ENCODE measurements at regions not wholly inside any gene's neighbourhood (a gene's known extent, or its start where the extent isn't known, plus 50 kb on each side); places are given as distances from the start of the nearest gene placed in this dataset.

- Histone ChIP-seq H3K79me1 (ENCODE audit: low read length) (no peaks in the 10 kb centered on the region), H3K27me3 (ENCODE audit: insufficient read depth, low read length, poor library complexity) (peaks cover 1% of the 10 kb centered on the region), H3K36me3 (ENCODE audit: control insufficient read depth, insufficient read depth, low read length) (no peaks in the 10 kb centered on the region), H3K79me2 (ENCODE audit: control insufficient read depth, insufficient read depth, low read length) (no peaks in the 10 kb centered on the region), H3K56ac (ENCODE audit: low read length) (no peak overlapping the region), H3K18ac (ENCODE audit: low read length) (no peak overlapping the region), H3K4me2 (ENCODE audit: low read length) (no peak overlapping the region), H3K9ac (ENCODE audit: low read length) (no peak overlapping the region), H2AK5ac (ENCODE audit: low read length) (no peak overlapping the region), H4K5ac (ENCODE audit: low read length) (no peak overlapping the region), H3K4me1 (ENCODE audit: control insufficient read depth, low read depth, low read length) (no peaks in the 10 kb centered on the region), H3K27ac (ENCODE audit: low read depth, low read length) (no peak overlapping the region), H4K8ac (ENCODE audit: low read depth, low read length) (no peak overlapping the region), H2BK15ac (replicated peaks; ENCODE audit: low read depth) (no peak overlapping the region), H2BK120ac (ENCODE audit: low read depth, low read length) (no peak overlapping the region), H3K23ac (ENCODE audit: low read length) (no peak overlapping the region), H3K4ac (ENCODE audit: low read depth, low read length) (no peak overlapping the region), H3K4me3 (ENCODE audit: low read length) (no peak overlapping the region), H2BK5ac (ENCODE audit: low read length) (no peak overlapping the region)
- no peak for DNase-seq
These were observed 149.3 kb downstream of the FAM124B start for GRCh38 chr2:224252631-224253030.

- H2BK120ac ChIP-seq (ENCODE audit: low read depth, low read length) = no peak overlapping the region
- H4K5ac ChIP-seq (ENCODE audit: low read length) = no peak overlapping the region
- H3K27ac ChIP-seq (ENCODE audit: low read depth, low read length) = no peak overlapping the region
These were observed 152.9 kb downstream of the FAM124B start for GRCh38 chr2:224248944-224249371.

GRCh38 chr2:224242561-224242960 is 159.3 kb downstream of the FAM124B start:
- Histone ChIP-seq H3K4ac (ENCODE audit: low read depth, low read length) (no peak overlapping the region), H4K8ac (ENCODE audit: low read depth, low read length) (no peak overlapping the region), H2AK5ac (ENCODE audit: low read length) (no peak overlapping the region), H3K4me2 (ENCODE audit: low read length) (no peak overlapping the region), H3K79me1 (ENCODE audit: low read length) (no peaks in the 10 kb centered on the region), H3K23ac (ENCODE audit: low read length) (no peak overlapping the region), H4K5ac (ENCODE audit: low read length) (no peak overlapping the region), H3K27me3 (ENCODE audit: insufficient read depth, low read length, poor library complexity) (no peaks in the 10 kb centered on the region), H3K27ac (ENCODE audit: low read depth, low read length) (no peak overlapping the region), H3K4me3 (ENCODE audit: low read length) (no peak overlapping the region), H3K36me3 (ENCODE audit: control insufficient read depth, insufficient read depth, low read length) (no peaks in the 10 kb centered on the region), H2BK120ac (ENCODE audit: low read depth, low read length) (no peak overlapping the region), H2BK15ac (replicated peaks; ENCODE audit: low read depth) (no peak overlapping the region), H3K4me1 (ENCODE audit: control insufficient read depth, low read depth, low read length) (no peaks in the 10 kb centered on the region), H3K56ac (ENCODE audit: low read length) (no peak overlapping the region), H3K18ac (ENCODE audit: low read length) (no peak overlapping the region), H3K9ac (ENCODE audit: low read length) (no peak overlapping the region), H3K79me2 (ENCODE audit: control insufficient read depth, insufficient read depth, low read length) (no peaks in the 10 kb centered on the region), H2BK5ac (ENCODE audit: low read length) (no peak overlapping the region)
- no peak for DNase-seq
- no CpG with 5 or more reads among the region's 1 CpG for WGBS (ENCODE audit: extremely low coverage, insufficient coverage, low lambda C conversion rate)

More at GRCh38 chr2:224248944-224249371, 152.9 kb downstream of the FAM124B start:
- Histone ChIP-seq H3K23ac (ENCODE audit: low read length) (no peak overlapping the region), H3K4me3 (ENCODE audit: low read length) (no peak overlapping the region), H3K56ac (ENCODE audit: low read length) (no peak overlapping the region), H3K79me1 (ENCODE audit: low read length) (no peaks in the 10 kb centered on the region), H2BK5ac (ENCODE audit: low read length) (no peak overlapping the region), H3K4ac (ENCODE audit: low read depth, low read length) (no peak overlapping the region), H3K4me2 (ENCODE audit: low read length) (no peak overlapping the region), H3K9ac (ENCODE audit: low read length) (no peak overlapping the region), H4K8ac (ENCODE audit: low read depth, low read length) (no peak overlapping the region), H3K79me2 (ENCODE audit: control insufficient read depth, insufficient read depth, low read length) (no peaks in the 10 kb centered on the region), H3K4me1 (ENCODE audit: control insufficient read depth, low read depth, low read length) (no peaks in the 10 kb centered on the region), H3K27me3 (ENCODE audit: insufficient read depth, low read length, poor library complexity) (no peaks in the 10 kb centered on the region), H2AK5ac (ENCODE audit: low read length) (no peak overlapping the region), H3K18ac (ENCODE audit: low read length) (no peak overlapping the region), H3K36me3 (ENCODE audit: control insufficient read depth, insufficient read depth, low read length) (no peaks in the 10 kb centered on the region), H2BK15ac (replicated peaks; ENCODE audit: low read depth) (no peak overlapping the region)
- no peak for DNase-seq
- no CpG with 5 or more reads among the region's 1 CpG for WGBS (ENCODE audit: extremely low coverage, insufficient coverage, low lambda C conversion rate)

- DNase-seq = peak; percentile 46
- Histone ChIP-seq H3K36me3 (ENCODE audit: control insufficient read depth, insufficient read depth, low read length) (no peaks in the 10 kb centered on the region), H4K8ac (ENCODE audit: low read depth, low read length) (no peak overlapping the region), H3K4me1 (ENCODE audit: control insufficient read depth, low read depth, low read length) (no peaks in the 10 kb centered on the region), H3K79me2 (ENCODE audit: control insufficient read depth, insufficient read depth, low read length) (no peaks in the 10 kb centered on the region), H3K27me3 (ENCODE audit: insufficient read depth, low read length, poor library complexity) (no peaks in the 10 kb centered on the region), H3K4me3 (ENCODE audit: low read length) (no peak overlapping the region), H3K56ac (ENCODE audit: low read length) (peak overlapping the region; percentile 7), H3K18ac (ENCODE audit: low read length) (no peak overlapping the region), H3K4ac (ENCODE audit: low read depth, low read length) (no peak overlapping the region), H2BK5ac (ENCODE audit: low read length) (no peak overlapping the region), H3K9ac (ENCODE audit: low read length) (no peak overlapping the region), H4K5ac (ENCODE audit: low read length) (peak overlapping the region; percentile 56), H2BK15ac (replicated peaks; ENCODE audit: low read depth) (no peak overlapping the region), H3K27ac (ENCODE audit: low read depth, low read length) (no peak overlapping the region), H3K79me1 (ENCODE audit: low read length) (no peaks in the 10 kb centered on the region), H2AK5ac (ENCODE audit: low read length) (peak overlapping the region; percentile 78), H2BK120ac (ENCODE audit: low read depth, low read length) (no peak overlapping the region), H3K4me2 (ENCODE audit: low read length) (no peak overlapping the region), H3K23ac (ENCODE audit: low read length) (no peak overlapping the region)
- no CpG with 5 or more reads among the region's 3 CpGs for WGBS (ENCODE audit: extremely low coverage, insufficient coverage, low lambda C conversion rate)
These were observed 160.1 kb downstream of the FAM124B start for GRCh38 chr2:224241812-224242211.

- H3K4me2 ChIP-seq (ENCODE audit: low read length) = no peak overlapping the region
- H2BK15ac ChIP-seq (replicated peaks; ENCODE audit: low read depth) = no peak overlapping the region
- H4K5ac ChIP-seq (ENCODE audit: low read length) = no peak overlapping the region
- no peak overlapping the region for H2BK120ac ChIP-seq (ENCODE audit: low read depth, low read length)
- no peak overlapping the region for H3K4ac ChIP-seq (ENCODE audit: low read depth, low read length)
- H3K18ac ChIP-seq (ENCODE audit: low read length) = no peak overlapping the region
- H3K27me3 ChIP-seq (ENCODE audit: insufficient read depth, low read length, poor library complexity) = no peaks in the 10 kb centered on the region
- H3K56ac ChIP-seq (ENCODE audit: low read length) = no peak overlapping the region
- no peak overlapping the region for H3K9ac ChIP-seq (ENCODE audit: low read length)
- no peak for DNase-seq
- no CpG with 5 or more reads among the region's 1 CpG for WGBS (ENCODE audit: extremely low coverage, insufficient coverage, low lambda C conversion rate)
- H3K27ac ChIP-seq (ENCODE audit: low read depth, low read length) = no peak overlapping the region
- no peaks in the 10 kb centered on the region for H3K79me2 ChIP-seq (ENCODE audit: control insufficient read depth, insufficient read depth, low read length)
- H2BK5ac ChIP-seq (ENCODE audit: low read length) = no peak overlapping the region
- no peak overlapping the region for H2AK5ac ChIP-seq (ENCODE audit: low read length)
- no peaks in the 10 kb centered on the region for H3K36me3 ChIP-seq (ENCODE audit: control insufficient read depth, insufficient read depth, low read length)
- no peaks in the 10 kb centered on the region for H3K79me1 ChIP-seq (ENCODE audit: low read length)
- no peak overlapping the region for H3K4me3 ChIP-seq (ENCODE audit: low read length)
- H4K8ac ChIP-seq (ENCODE audit: low read depth, low read length) = no peak overlapping the region
- H3K23ac ChIP-seq (ENCODE audit: low read length) = no peak overlapping the region
- no peaks in the 10 kb centered on the region for H3K4me1 ChIP-seq (ENCODE audit: control insufficient read depth, low read depth, low read length)
These were observed 160.9 kb downstream of the FAM124B start for GRCh38 chr2:224241001-224241400.

- WGBS (ENCODE audit: extremely low coverage, insufficient coverage, low lambda C conversion rate) = no CpG with 5 or more reads among the region's 2 CpGs
- no peak overlapping the region for H2BK120ac ChIP-seq (ENCODE audit: low read depth, low read length)
- H4K5ac ChIP-seq (ENCODE audit: low read length) = no peak overlapping the region
- no peaks in the 10 kb centered on the region for H3K36me3 ChIP-seq (ENCODE audit: control insufficient read depth, insufficient read depth, low read length)
- H3K4me2 ChIP-seq (ENCODE audit: low read length) = no peak overlapping the region
- no peak overlapping the region for H3K9ac ChIP-seq (ENCODE audit: low read length)
- no peak overlapping the region for H3K23ac ChIP-seq (ENCODE audit: low read length)
- no peak overlapping the region for H2AK5ac ChIP-seq (ENCODE audit: low read length)
- no peak overlapping the region for H3K4me3 ChIP-seq (ENCODE audit: low read length)
- no peak overlapping the region for H3K27ac ChIP-seq (ENCODE audit: low read depth, low read length)
- no peak overlapping the region for H3K4ac ChIP-seq (ENCODE audit: low read depth, low read length)
- H3K79me1 ChIP-seq (ENCODE audit: low read length) = no peaks in the 10 kb centered on the region
- no peak overlapping the region for H2BK5ac ChIP-seq (ENCODE audit: low read length)
- no peak overlapping the region for H3K56ac ChIP-seq (ENCODE audit: low read length)
- H3K18ac ChIP-seq (ENCODE audit: low read length) = no peak overlapping the region
- no peak for DNase-seq
- no peaks in the 10 kb centered on the region for H3K27me3 ChIP-seq (ENCODE audit: insufficient read depth, low read length, poor library complexity)
- H4K8ac ChIP-seq (ENCODE audit: low read depth, low read length) = no peak overlapping the region
- peaks cover 5% of the 10 kb centered on the region for H3K4me1 ChIP-seq (ENCODE audit: control insufficient read depth, low read depth, low read length)
- no peaks in the 10 kb centered on the region for H3K79me2 ChIP-seq (ENCODE audit: control insufficient read depth, insufficient read depth, low read length)
- no peak overlapping the region for H2BK15ac ChIP-seq (replicated peaks; ENCODE audit: low read depth)
These were observed 177.9 kb downstream of the FAM124B start for GRCh38 chr2:224223851-224224555.
